Type B pancreatic cell (in vitro differentiated cells): ENCODE measurements at regions not wholly inside any gene's neighbourhood (a gene's known extent, or its start where the extent isn't known, plus 50 kb on each side); places are given as distances from the start of the nearest gene placed in this dataset.

Source experiments
- DNase-seq: peaks from one replicate; pipeline ENCODE4 v3.0.0; 2021; ENCODE audit warnings: mixed read lengths; ENCODE audit not compliant: unreplicated experiment; ENCODE audit errors: extremely low spot score
- H3K27ac Mint-ChIP-seq: 2 replicates; pipeline ENCODE4 v1.8.0; 2021; ENCODE audit warnings: mild to moderate bottlenecking, mixed read lengths
- H3K27me3 Mint-ChIP-seq: 2 replicates; pipeline ENCODE4 v1.8.0; 2021; ENCODE audit warnings: mixed read lengths
- H3K36me3 Mint-ChIP-seq: 2 replicates; pipeline ENCODE4 v1.8.0; 2021; ENCODE audit warnings: mixed read lengths
- H3K4me1 Mint-ChIP-seq: one replicate; pipeline ENCODE4 v1.8.0; 2021; ENCODE audit warnings: mixed read lengths; ENCODE audit not compliant: unreplicated experiment
- H3K4me3 Mint-ChIP-seq: 2 replicates; pipeline ENCODE4 v1.8.0; 2021; ENCODE audit warnings: mild to moderate bottlenecking, mixed read lengths
- H3K9me3 Mint-ChIP-seq: 2 replicates; pipeline ENCODE4 v1.8.0; 2021; ENCODE audit warnings: mixed read lengths
- TF ChIP-seq, protein P1 (sequence below): fragments of 200-600 bp; sonication (generic); conservative IDR thresholded peaks from 2 replicates; pipeline ENCODE4 v1.5.0; 2021; ENCODE audit warnings: antibody characterized with exemption, mild to moderate bottlenecking

DNA sequence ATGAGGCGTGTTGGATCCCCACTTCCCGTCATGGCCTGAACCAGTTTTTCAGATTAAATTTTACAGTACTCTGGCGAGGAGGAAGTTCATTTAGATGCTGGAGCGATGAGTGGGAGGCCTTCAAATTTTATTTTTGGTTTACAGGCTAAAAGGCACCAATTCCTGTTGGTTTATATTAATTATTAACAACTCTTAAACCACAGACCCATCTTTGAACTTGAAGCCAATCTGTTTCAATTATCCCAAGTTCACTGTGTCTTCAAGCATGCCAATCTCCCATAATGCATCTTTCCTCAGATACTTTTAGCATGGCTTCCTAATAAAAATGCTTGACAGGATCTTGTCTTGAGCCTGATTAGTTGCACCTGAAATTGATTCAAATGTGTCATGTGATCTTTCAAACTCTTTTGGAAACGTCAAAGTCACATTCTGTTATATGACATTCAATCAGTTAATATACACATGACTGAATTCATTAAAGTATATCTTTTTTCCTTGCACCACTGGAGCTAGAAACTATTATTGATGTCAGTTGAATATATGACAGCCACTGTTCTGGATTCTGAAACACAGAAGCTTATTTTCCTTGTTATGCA is 641.7 kb upstream of the TMEM132C start:
- Mint-ChIP-seq H3K4me3 (no peak overlapping the region), H3K9me3 (no peaks in the 10 kb centered on the region), H3K4me1 (peaks cover 16% of the 10 kb centered on the region), H3K27ac (no peak overlapping the region), H3K27me3 (peaks cover 3% of the 10 kb centered on the region), H3K36me3 (no peaks in the 10 kb centered on the region)
- DNase-seq, result no peak
- TF ChIP-seq, protein P1, sequence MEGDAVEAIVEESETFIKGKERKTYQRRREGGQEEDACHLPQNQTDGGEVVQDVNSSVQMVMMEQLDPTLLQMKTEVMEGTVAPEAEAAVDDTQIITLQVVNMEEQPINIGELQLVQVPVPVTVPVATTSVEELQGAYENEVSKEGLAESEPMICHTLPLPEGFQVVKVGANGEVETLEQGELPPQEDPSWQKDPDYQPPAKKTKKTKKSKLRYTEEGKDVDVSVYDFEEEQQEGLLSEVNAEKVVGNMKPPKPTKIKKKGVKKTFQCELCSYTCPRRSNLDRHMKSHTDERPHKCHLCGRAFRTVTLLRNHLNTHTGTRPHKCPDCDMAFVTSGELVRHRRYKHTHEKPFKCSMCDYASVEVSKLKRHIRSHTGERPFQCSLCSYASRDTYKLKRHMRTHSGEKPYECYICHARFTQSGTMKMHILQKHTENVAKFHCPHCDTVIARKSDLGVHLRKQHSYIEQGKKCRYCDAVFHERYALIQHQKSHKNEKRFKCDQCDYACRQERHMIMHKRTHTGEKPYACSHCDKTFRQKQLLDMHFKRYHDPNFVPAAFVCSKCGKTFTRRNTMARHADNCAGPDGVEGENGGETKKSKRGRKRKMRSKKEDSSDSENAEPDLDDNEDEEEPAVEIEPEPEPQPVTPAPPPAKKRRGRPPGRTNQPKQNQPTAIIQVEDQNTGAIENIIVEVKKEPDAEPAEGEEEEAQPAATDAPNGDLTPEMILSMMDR, result no peak

DNA sequence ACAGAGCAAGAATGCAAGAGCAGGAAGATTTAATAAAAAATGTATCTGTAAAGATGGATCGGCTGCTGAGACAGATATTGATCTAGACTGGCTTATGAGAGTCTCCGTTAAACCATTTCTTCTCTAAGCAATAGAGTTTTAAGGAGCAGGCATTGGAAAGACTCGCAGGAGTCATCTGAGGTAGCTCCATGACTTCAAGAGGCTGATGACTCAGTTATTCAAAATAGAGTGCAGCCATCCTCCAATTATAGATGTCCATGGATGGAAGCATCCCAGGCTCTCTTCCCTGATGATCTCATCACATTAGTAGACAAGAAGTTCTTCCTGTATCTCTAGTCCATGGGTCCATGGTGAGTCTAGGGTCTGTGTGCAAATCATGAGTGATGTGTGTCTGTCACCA is 638.3 kb upstream of the TMEM132C start:
- no peak for DNase-seq

DNA sequence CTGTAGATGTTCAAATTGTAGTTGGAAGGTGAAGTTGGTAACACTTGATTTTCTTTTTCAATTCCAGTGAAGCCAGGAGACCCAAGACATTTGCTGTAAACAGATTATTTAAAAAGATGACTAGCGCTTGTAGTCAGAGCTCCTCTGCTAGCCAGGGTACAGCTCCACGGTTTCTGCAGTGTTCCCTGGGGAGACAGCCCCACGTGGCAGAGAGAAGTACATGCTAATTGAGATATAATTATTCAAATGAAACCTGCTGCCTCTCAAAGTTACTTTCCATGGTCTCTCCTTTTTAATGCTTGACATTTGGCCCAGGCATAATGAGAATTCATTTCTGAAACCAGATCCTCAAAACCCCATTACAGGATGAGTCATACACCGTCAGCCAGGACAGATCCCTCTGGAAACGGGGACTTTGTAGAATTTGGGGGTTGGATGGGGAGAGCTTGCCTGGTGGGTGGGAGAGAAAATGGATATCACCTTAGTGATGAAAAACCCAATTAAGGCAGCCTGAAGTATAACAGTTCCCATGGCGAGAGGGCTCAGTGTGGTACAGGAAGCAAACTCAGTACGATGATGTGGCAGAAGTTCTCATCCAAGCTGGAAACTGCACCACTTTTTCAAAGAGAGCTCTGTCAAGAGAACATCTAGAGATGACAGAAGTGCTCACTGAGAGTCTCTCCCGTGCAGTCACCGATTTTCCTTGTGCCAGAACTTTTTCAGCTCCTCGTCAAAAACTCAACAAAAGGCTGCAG is 637.7 kb upstream of the TMEM132C start:
- Mint-ChIP-seq H3K4me1 (peaks cover 5% of the 10 kb centered on the region), H3K9me3 (no peaks in the 10 kb centered on the region), H3K4me3 (no peak overlapping the region), H3K27me3 (peaks cover 4% of the 10 kb centered on the region), H3K27ac (no peak overlapping the region), H3K36me3 (no peaks in the 10 kb centered on the region)
- TF ChIP-seq, protein P1, result no peak
- DNase-seq, result no peak

More for the DNA sequence above, 638.3 kb upstream of the TMEM132C start:
- H3K27ac Mint-ChIP-seq, result no peak overlapping the region
- H3K9me3 Mint-ChIP-seq, result no peaks in the 10 kb centered on the region
- peaks cover 5% of the 10 kb centered on the region for H3K4me1 Mint-ChIP-seq
- no peaks in the 10 kb centered on the region for H3K36me3 Mint-ChIP-seq
- no peak overlapping the region for H3K4me3 Mint-ChIP-seq
- peaks cover 4% of the 10 kb centered on the region for H3K27me3 Mint-ChIP-seq
- TF ChIP-seq, protein P1, result no peak

DNA sequence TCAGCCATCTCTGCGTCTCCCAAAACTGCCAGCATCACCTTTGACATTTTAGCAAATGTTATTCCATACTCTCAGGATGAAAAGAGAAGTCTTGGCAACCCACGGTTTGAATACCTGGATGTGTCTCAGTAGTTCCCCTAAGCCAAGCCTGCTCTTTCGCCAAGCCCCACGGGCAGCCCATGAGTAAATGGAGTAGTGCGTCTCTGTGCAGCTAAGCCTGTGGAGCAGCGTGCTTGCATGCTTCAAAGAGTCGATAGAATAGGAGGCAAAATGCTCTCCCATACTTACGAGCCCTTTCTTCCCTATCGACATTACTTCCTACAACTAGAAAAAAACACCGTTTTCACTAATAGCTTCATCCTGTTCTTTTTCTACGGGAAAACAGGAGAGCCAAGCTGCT is 634.5 kb upstream of the TMEM132C start:
- peaks cover 4% of the 10 kb centered on the region for H3K27me3 Mint-ChIP-seq
- H3K9me3 Mint-ChIP-seq, result no peaks in the 10 kb centered on the region
- H3K27ac Mint-ChIP-seq, result no peak overlapping the region
- H3K4me1 Mint-ChIP-seq, result peaks cover 5% of the 10 kb centered on the region
- H3K36me3 Mint-ChIP-seq, result no peaks in the 10 kb centered on the region
- no peak for DNase-seq
- TF ChIP-seq, protein P1, result no peak
- no peak overlapping the region for H3K4me3 Mint-ChIP-seq

DNA sequence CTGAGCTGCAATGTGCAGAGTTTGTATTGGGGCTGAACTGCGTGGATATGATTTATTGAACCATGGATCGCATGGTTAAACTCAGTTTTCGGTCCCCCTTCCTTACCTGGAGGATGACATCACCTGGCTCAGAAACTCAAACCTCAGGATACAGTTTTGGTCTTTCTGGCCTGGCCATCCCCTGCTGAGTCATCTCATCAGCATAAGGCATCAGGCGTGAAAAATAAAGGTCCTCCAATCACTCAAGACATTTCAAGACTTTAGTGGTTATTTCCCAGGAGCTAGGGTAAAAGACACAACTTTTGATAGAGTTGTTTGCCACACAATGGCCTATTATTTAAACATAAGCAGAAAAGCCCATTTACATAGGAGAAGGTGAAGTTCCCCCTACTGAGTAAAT is 631.1 kb upstream of the TMEM132C start:
- peaks cover 4% of the 10 kb centered on the region for H3K27me3 Mint-ChIP-seq
- no peaks in the 10 kb centered on the region for H3K36me3 Mint-ChIP-seq
- H3K4me3 Mint-ChIP-seq, result no peak overlapping the region

More for the DNA sequence above, 631.1 kb upstream of the TMEM132C start:
- Mint-ChIP-seq H3K4me1 (peaks cover 6% of the 10 kb centered on the region), H3K9me3 (no peaks in the 10 kb centered on the region), H3K27ac (no peak overlapping the region)
- DNase-seq, result no peak
- TF ChIP-seq, protein P1, result no peak
